Astrocyte (in vitro differentiated cells and primary cell): ENCODE measurements at regions not wholly inside any gene's neighbourhood (a gene's known extent, or its start where the extent isn't known, plus 50 kb on each side); places are given as distances from the start of the nearest gene placed in this dataset.
A peak's percentile ranks its signal among the peaks of the same experiment; 100 is the strongest.

Experiments used
- DNase-seq: peaks from one replicate; pipeline ENCODE4 v3.0.0-alpha.2; 2010; ENCODE audit warnings: low read depth
- FAIRE-seq: peaks from 2 replicates; lab custom pipeline; 2011; peaks lifted over from hg19 to GRCh38; lab: Jason Lieb, UNC
- H2AFZ ChIP-seq: 2 replicates; pipeline ENCODE4 v1.6.0; 2012; ENCODE audit warnings: low read depth, low read length, inconsistent platforms
- H3K27ac ChIP-seq: 2 replicates; pipeline ENCODE4 v1.5.1; 2011; ENCODE audit warnings: low read depth, low read length, inconsistent platforms
- H3K27me3 ChIP-seq: 2 replicates; pipeline ENCODE4 v1.6.0; 2011; ENCODE audit warnings: low read length, inconsistent platforms; ENCODE audit not compliant: insufficient read depth
- H3K36me3 ChIP-seq: 2 replicates; pipeline ENCODE4 v1.5.1; 2011; ENCODE audit warnings: low read length, inconsistent platforms; ENCODE audit not compliant: insufficient read depth
- H3K4me1 ChIP-seq: 2 replicates; pipeline ENCODE4 v1.5.1; 2011; ENCODE audit warnings: low read length, inconsistent platforms; ENCODE audit not compliant: insufficient read depth
- H3K4me2 ChIP-seq: 2 replicates; pipeline ENCODE4 v1.6.0; 2012; ENCODE audit warnings: low read length, inconsistent platforms
- H3K4me3 ChIP-seq: 2 replicates; pipeline ENCODE4 v1.5.1; 2011; ENCODE audit warnings: low read depth, mild to moderate bottlenecking, low read length, inconsistent platforms; ENCODE audit not compliant: insufficient read depth
- H3K79me2 ChIP-seq: 2 replicates; pipeline ENCODE4 v1.6.0; 2012; ENCODE audit warnings: mild to moderate bottlenecking, low read length, inconsistent platforms; ENCODE audit not compliant: insufficient read depth
- H3K9ac ChIP-seq: 2 replicates; pipeline ENCODE4 v1.6.0; 2012; ENCODE audit warnings: mild to moderate bottlenecking, low read length, inconsistent platforms
- H3K9me3 ChIP-seq: 2 replicates; pipeline ENCODE4 v1.5.1; 2012; ENCODE audit warnings: low read depth, mild to moderate bottlenecking, low read length, inconsistent platforms; ENCODE audit not compliant: insufficient read depth
- H4K20me1 ChIP-seq: 2 replicates; pipeline ENCODE4 v1.6.0; 2012; ENCODE audit warnings: low read length, inconsistent platforms; ENCODE audit not compliant: insufficient read depth
- H3K27ac Mint-ChIP-seq: one replicate; pipeline ENCODE4 v1.8.0; 2021; ENCODE audit warnings: mild to moderate bottlenecking, mixed read lengths; ENCODE audit not compliant: unreplicated experiment
- H3K27me3 Mint-ChIP-seq: one replicate; pipeline ENCODE4 v1.8.0; 2021; ENCODE audit warnings: low read depth, mixed read lengths; ENCODE audit not compliant: unreplicated experiment
- H3K36me3 Mint-ChIP-seq: one replicate; pipeline ENCODE4 v1.8.0; 2021; ENCODE audit warnings: low read depth, mixed read lengths; ENCODE audit not compliant: unreplicated experiment
- H3K4me1 Mint-ChIP-seq: one replicate; pipeline ENCODE4 v1.8.0; 2021; ENCODE audit warnings: low read depth, mixed read lengths; ENCODE audit not compliant: unreplicated experiment
- H3K4me3 Mint-ChIP-seq: one replicate; pipeline ENCODE4 v1.8.0; 2021; ENCODE audit warnings: mild to moderate bottlenecking, moderate library complexity, mixed read lengths; ENCODE audit not compliant: unreplicated experiment
- H3K9me3 Mint-ChIP-seq: one replicate; pipeline ENCODE4 v1.8.0; 2021; ENCODE audit warnings: mild to moderate bottlenecking, mixed read lengths; ENCODE audit not compliant: unreplicated experiment
- EZH2 ChIP-seq: IDR thresholded peaks from 2 replicates; pipeline ENCODE4 v1.6.1; 2012; ENCODE audit warnings: mild to moderate bottlenecking, low read length, inconsistent platforms; ENCODE audit not compliant: insufficient read depth
- TF ChIP-seq, protein P1 (sequence below): IDR thresholded peaks from 2 replicates; pipeline ENCODE4 v1.5.1; 2011; ENCODE audit warnings: low read depth, mild to moderate bottlenecking, inconsistent platforms, low read length, moderate library complexity; ENCODE audit not compliant: insufficient read depth

DNA sequence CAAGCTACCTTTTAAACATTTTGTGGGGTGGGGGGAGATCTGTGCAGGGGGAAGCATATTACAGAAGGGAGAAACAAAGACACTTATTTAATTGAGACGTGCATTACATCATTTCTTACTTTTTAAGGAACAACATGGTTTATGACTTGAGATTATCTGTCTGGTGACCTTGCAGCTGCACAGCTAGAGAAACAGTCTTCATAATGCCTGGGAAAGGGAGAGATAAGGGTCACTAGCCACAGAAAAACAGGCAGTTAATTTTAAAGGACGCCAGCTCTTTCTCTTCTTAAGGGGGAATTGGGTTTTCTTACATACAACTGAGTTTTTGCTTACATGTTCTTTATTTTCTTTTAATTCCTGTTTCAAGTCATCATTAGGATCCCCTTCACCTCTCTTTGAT lies 147.9 kb downstream of the SST start:
- Histone ChIP-seq H3K4me2 (no peak overlapping the region), H3K27me3 (no peaks in the 10 kb centered on the region), H3K9ac (no peak overlapping the region), H4K20me1 (no peaks in the 10 kb centered on the region), H3K4me3 (no peak overlapping the region), H3K4me1 (peaks cover 18% of the 10 kb centered on the region), H3K9me3 (no peaks in the 10 kb centered on the region), H2AFZ (no peak overlapping the region), H3K79me2 (no peaks in the 10 kb centered on the region), H3K27ac (no peak overlapping the region), H3K36me3 (no peaks in the 10 kb centered on the region)
- Mint-ChIP-seq H3K27ac (no peak overlapping the region), H3K27me3 (no peaks in the 10 kb centered on the region), H3K9me3 (peaks cover 2% of the 10 kb centered on the region), H3K4me3 (no peak overlapping the region), H3K36me3 (no peaks in the 10 kb centered on the region), H3K4me1 (peaks cover 23% of the 10 kb centered on the region)
- FAIRE-seq (no peak), DNase-seq (no peak)
- TF ChIP-seq, protein P1, sequence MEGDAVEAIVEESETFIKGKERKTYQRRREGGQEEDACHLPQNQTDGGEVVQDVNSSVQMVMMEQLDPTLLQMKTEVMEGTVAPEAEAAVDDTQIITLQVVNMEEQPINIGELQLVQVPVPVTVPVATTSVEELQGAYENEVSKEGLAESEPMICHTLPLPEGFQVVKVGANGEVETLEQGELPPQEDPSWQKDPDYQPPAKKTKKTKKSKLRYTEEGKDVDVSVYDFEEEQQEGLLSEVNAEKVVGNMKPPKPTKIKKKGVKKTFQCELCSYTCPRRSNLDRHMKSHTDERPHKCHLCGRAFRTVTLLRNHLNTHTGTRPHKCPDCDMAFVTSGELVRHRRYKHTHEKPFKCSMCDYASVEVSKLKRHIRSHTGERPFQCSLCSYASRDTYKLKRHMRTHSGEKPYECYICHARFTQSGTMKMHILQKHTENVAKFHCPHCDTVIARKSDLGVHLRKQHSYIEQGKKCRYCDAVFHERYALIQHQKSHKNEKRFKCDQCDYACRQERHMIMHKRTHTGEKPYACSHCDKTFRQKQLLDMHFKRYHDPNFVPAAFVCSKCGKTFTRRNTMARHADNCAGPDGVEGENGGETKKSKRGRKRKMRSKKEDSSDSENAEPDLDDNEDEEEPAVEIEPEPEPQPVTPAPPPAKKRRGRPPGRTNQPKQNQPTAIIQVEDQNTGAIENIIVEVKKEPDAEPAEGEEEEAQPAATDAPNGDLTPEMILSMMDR: no peak
- TF ChIP-seq EZH2: no peak

DNA sequence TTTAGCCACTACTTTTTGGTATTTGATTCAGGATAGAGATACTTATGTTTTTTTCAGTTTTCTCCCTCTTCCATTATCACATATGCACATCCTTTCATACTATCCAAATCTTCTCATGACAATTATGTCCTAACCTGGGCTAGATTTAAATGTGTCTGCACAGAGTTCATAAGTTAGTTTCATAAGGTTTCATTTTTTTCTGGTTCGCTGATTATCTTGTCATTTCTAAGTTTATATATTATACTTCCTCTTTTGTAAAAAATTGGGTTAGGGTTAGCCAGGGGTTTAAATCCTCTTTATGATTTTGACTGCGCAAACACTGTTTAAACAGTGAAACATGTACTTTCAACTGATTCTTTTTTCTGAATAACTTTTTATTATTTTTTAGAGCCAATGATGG lies 148.6 kb downstream of the SST start:
- H3K4me3 ChIP-seq: no peak overlapping the region
- no peaks in the 10 kb centered on the region for H3K36me3 ChIP-seq
- Mint-ChIP-seq H3K4me1 (peaks cover 23% of the 10 kb centered on the region), H3K27ac (no peak overlapping the region), H3K4me3 (no peak overlapping the region), H3K9me3 (peaks cover 2% of the 10 kb centered on the region), H3K27me3 (no peaks in the 10 kb centered on the region), H3K36me3 (no peaks in the 10 kb centered on the region)
- H3K9ac ChIP-seq: no peak overlapping the region
- no peaks in the 10 kb centered on the region for H4K20me1 ChIP-seq
- no peaks in the 10 kb centered on the region for H3K27me3 ChIP-seq
- H2AFZ ChIP-seq: no peak overlapping the region
- H3K27ac ChIP-seq: no peak overlapping the region
- H3K4me1 ChIP-seq: peaks cover 18% of the 10 kb centered on the region
- DNase-seq (no peak), FAIRE-seq (no peak)
- no peaks in the 10 kb centered on the region for H3K9me3 ChIP-seq
- H3K4me2 ChIP-seq: no peak overlapping the region
- TF ChIP-seq EZH2: no peak
- H3K79me2 ChIP-seq: no peaks in the 10 kb centered on the region

DNA sequence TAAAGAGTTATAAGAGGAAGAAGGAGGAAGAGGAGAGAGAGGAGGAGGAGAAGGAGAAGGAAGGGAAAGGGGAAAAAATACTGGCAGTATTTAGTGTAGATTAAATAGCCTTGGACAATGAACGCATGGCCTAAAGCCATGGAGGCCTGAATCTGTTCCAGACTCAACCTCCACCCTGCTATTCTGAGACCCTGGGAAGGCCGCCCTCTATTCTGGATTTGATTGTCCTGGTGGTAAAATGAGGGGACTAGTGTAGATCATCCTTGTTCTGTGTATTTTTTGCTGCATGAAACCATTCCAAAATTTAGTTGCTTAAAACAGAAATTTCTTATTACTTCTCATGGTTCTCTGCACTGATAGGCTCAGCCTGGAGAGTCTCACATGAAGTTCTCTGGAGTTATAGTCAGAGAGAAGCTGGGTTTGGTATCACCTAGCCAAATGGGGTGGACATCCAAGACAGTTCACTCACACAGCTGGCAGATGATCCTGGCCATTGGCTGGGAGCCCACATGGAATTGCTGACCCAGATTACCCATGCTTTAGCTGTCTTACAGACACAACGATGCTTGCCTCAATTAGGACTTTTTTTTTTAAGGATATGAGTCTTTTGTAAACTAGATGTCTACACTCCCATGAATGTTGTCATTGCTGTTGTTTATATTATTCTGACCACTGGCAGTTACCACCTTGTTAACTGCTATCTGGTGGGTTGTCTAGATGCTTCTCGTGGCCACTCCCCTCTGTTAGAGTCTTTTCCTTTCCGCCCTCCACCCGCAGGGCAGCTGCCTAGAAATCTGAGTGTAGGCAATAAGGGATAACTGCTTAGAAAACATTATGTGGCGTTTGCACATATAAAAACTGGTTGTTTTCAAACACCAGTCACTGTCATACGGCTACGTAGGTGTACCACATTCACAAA lies 149.9 kb downstream of the SST start:
- peak overlapping the region; percentile 70 for H3K27ac Mint-ChIP-seq
- no peak overlapping the region for H2AFZ ChIP-seq
- no peak overlapping the region for H3K27ac ChIP-seq

More for the DNA sequence above, 149.9 kb downstream of the SST start:
- DNase-seq (peak; percentile 24), FAIRE-seq (no peak)
- H3K9me3 Mint-ChIP-seq: peaks cover 3% of the 10 kb centered on the region
- no peaks in the 10 kb centered on the region for H3K27me3 Mint-ChIP-seq
- H3K36me3 Mint-ChIP-seq: no peaks in the 10 kb centered on the region
- peaks cover 18% of the 10 kb centered on the region for H3K4me1 ChIP-seq
- no peaks in the 10 kb centered on the region for H3K9me3 ChIP-seq
- no peak overlapping the region for H3K9ac ChIP-seq
- H3K27me3 ChIP-seq: no peaks in the 10 kb centered on the region
- H3K4me3 ChIP-seq: no peak overlapping the region
- H3K36me3 ChIP-seq: no peaks in the 10 kb centered on the region
- peaks cover 23% of the 10 kb centered on the region for H3K4me1 Mint-ChIP-seq
- no peak for TF ChIP-seq EZH2
- TF ChIP-seq, protein P1: no peak
- no peaks in the 10 kb centered on the region for H4K20me1 ChIP-seq
- peak overlapping the region; percentile 60 for H3K4me2 ChIP-seq
- no peaks in the 10 kb centered on the region for H3K79me2 ChIP-seq
- H3K4me3 Mint-ChIP-seq: no peak overlapping the region
